Body of pancreas (tissue), 4 donors: ENCODE measurements at regions not wholly inside any gene's neighbourhood (a gene's known extent, or its start where the extent isn't known, plus 50 kb on each side); places are given as distances from the start of the nearest gene placed in this dataset.
"Not testable (repeated sequence)": the region's sequence is repeated elsewhere in the genome, so short reads cannot be mapped to it uniquely, and the experiment has no call there.

Experiments used
- CTCF ChIP-seq, 7 experiments: fragments of 450-650 bp in 4 of 7; fragments of 200-600 bp in 3 of 7; sonication (generic) in 3 of 7; IDR thresholded peaks; one replicate each; pipeline ENCODE4 v1.5.1; 2016 to 2019; ENCODE audit warnings: antibody characterized with exemption in 7 of 7
- POLR2A ChIP-seq, 3 donors: fragments of 450-650 bp; IDR thresholded peaks; one replicate each; pipeline ENCODE4 v1.6.1; 2016; ENCODE audit warnings: antibody characterized with exemption in 3 of 3, mild to moderate bottlenecking in 2 of 3

GRCh38 chr2:132039609-132040236 is 122.0 kb downstream of the ANKRD30BL start:
- not testable (repeated sequence) for TF ChIP-seq POLR2A, CTCF (IDR thresholded peaks at IDR 0.05)
